Eye (tissue), 1 donor: ENCODE measurements at regions not wholly inside any gene's neighbourhood (a gene's known extent, or its start where the extent isn't known, plus 50 kb on each side); places are given as distances from the start of the nearest gene placed in this dataset.

Source experiments
- DNase-seq: peaks from one replicate; pipeline ENCODE4 v3.0.0-alpha.2; 2015

GRCh38 chr17:33352526-33352925 is 59.4 kb upstream of the ASIC2 start:
- DNase-seq: no peak

GRCh38 chr17:33356266-33356665 is 63.2 kb upstream of the ASIC2 start:
- no peak for DNase-seq

- no peak for DNase-seq
These were observed 70.4 kb upstream of the ASIC2 start for GRCh38 chr17:33363475-33363874.

GRCh38 chr17:33366960-33367359 is 73.9 kb upstream of the ASIC2 start:
- peak; percentile 12 for DNase-seq

GRCh38 chr17:33369149-33369548 is 76.1 kb upstream of the ASIC2 start:
- no peak for DNase-seq

- no peak for DNase-seq
These were observed 76.8 kb upstream of the ASIC2 start for GRCh38 chr17:33369876-33370275.

- DNase-seq: no peak
These were observed 77.3 kb upstream of the ASIC2 start for GRCh38 chr17:33370401-33370800.

- DNase-seq: no peak
These were observed 78.3 kb upstream of the ASIC2 start for GRCh38 chr17:33371377-33371776.

GRCh38 chr17:33373273-33373672 is 80.2 kb upstream of the ASIC2 start:
- DNase-seq: no peak

- DNase-seq: no peak
These were observed 82.0 kb upstream of the ASIC2 start for GRCh38 chr17:33375103-33375502.

GRCh38 chr17:33375783-33376182 is 82.7 kb upstream of the ASIC2 start:
- no peak for DNase-seq

GRCh38 chr17:33377837-33378595 is 84.9 kb upstream of the ASIC2 start:
- DNase-seq: peak; percentile 4

- DNase-seq: peak; percentile 34
These were observed 88.1 kb upstream of the ASIC2 start for GRCh38 chr17:33381201-33381600.

- peak; percentile 6 for DNase-seq
These were observed 90.5 kb upstream of the ASIC2 start for GRCh38 chr17:33383488-33384023.

GRCh38 chr17:33385133-33385532 is 92.0 kb upstream of the ASIC2 start:
- DNase-seq: peak; percentile 20

- no peak for DNase-seq
These were observed 92.6 kb upstream of the ASIC2 start for GRCh38 chr17:33385713-33386112.

GRCh38 chr17:33387406-33387805 is 94.3 kb upstream of the ASIC2 start:
- no peak for DNase-seq

- no peak for DNase-seq
These were observed 96.5 kb upstream of the ASIC2 start for GRCh38 chr17:33389504-33390135.

- no peak for DNase-seq
These were observed 97.5 kb upstream of the ASIC2 start for GRCh38 chr17:33390479-33391176.

- no peak for DNase-seq
These were observed 103.7 kb upstream of the ASIC2 start for GRCh38 chr17:33396818-33397217.

- no peak for DNase-seq
These were observed 105.3 kb upstream of the ASIC2 start for GRCh38 chr17:33398386-33398785.

GRCh38 chr17:33401249-33401648 is 108.2 kb upstream of the ASIC2 start:
- peak; percentile 52 for DNase-seq

- DNase-seq: no peak
These were observed 110.1 kb upstream of the ASIC2 start for GRCh38 chr17:33403194-33403593.
